Fibroblast of mammary gland (primary cell): ENCODE measurements at regions not wholly inside any gene's neighbourhood (a gene's known extent, or its start where the extent isn't known, plus 50 kb on each side); places are given as distances from the start of the nearest gene placed in this dataset.
A peak's percentile ranks its signal among the peaks of the same experiment; 100 is the strongest.
"Not testable (repeated sequence)": the region's sequence is repeated elsewhere in the genome, so short reads cannot be mapped to it uniquely, and the experiment has no call there.

ENCODE experiments used
- DNase-seq: peaks from one replicate; pipeline ENCODE4 v3.0.0-alpha.2; 2010; ENCODE audit warnings: low read depth
- H3K4me3 ChIP-seq: 2 replicates; pipeline ENCODE4 v1.5.1; 2011; ENCODE audit warnings: low read depth, mild to moderate bottlenecking, low read length, moderate library complexity; ENCODE audit not compliant: control insufficient read depth
- TF ChIP-seq, protein P1 (sequence below): conservative IDR thresholded peaks from 2 replicates; pipeline ENCODE4 v1.5.1; 2011; ENCODE audit warnings: low read depth, low read length, inconsistent platforms; ENCODE audit not compliant: control insufficient read depth, insufficient read depth

DNA sequence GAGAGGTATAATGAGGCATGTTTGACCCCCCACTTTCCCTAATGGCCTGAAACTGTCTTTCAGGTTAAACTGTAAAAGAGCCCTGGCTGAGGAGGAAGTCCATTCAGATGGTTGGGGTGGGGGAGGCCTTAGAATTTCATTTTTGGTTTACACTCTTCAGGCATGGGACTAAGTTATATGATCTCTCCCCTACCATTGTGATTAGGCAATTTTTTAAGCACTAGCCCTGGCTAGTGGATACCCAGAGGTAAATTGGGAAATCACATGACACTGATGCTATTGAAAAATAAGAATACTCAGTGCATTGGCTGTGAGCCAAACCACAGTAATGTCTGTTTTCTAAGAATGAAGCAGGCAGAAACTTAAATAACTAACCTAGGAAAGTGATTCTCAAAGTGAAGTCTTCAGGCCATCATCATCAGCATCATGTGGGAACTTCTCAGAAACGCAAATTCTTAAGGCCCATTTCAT is 149.7 kb downstream of the RRAGB start:
- TF ChIP-seq, protein P1, sequence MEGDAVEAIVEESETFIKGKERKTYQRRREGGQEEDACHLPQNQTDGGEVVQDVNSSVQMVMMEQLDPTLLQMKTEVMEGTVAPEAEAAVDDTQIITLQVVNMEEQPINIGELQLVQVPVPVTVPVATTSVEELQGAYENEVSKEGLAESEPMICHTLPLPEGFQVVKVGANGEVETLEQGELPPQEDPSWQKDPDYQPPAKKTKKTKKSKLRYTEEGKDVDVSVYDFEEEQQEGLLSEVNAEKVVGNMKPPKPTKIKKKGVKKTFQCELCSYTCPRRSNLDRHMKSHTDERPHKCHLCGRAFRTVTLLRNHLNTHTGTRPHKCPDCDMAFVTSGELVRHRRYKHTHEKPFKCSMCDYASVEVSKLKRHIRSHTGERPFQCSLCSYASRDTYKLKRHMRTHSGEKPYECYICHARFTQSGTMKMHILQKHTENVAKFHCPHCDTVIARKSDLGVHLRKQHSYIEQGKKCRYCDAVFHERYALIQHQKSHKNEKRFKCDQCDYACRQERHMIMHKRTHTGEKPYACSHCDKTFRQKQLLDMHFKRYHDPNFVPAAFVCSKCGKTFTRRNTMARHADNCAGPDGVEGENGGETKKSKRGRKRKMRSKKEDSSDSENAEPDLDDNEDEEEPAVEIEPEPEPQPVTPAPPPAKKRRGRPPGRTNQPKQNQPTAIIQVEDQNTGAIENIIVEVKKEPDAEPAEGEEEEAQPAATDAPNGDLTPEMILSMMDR, result no peak
- H3K4me3 ChIP-seq, result no peak overlapping the region
- DNase-seq, result peak; percentile 27

DNA sequence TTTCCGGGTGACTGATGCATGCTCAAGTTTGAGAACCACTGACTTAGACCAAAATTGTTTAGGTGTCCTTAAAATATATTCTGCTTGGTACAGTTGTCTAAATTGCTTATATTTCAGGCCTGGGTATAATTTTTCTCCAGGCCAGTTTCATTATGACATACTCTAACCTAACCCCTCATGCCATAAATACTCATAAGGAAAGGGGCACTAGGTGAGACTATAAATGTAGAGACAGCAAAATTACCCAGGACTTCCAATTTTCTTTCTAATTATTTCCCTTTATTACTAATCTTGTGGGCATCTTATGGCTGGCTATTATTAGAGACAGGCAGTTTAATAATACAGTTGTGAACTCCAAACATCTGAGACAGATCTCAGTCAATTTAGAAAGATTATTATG is 150.2 kb downstream of the RRAGB start:
- no peak overlapping the region for H3K4me3 ChIP-seq
- no peak for DNase-seq
- TF ChIP-seq, protein P1, result no peak

DNA sequence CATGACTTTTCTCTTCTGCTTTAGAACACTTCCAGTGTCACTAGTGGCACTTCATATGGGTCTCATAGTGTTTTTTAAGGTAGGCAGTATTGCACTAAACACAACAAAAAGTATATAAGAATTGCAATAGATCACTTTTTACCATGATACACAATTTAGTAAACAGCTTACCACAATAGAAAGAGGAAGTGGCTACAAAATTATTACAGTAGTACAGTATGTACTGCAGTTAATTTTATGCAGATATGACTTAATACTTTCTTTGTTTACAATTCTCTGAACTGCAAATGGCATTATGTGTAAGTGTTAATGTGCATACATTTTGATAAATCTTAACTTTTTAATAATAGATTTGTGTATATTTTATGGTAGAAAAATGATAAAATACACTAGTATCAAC is 157.3 kb downstream of the RRAGB start:
- TF ChIP-seq, protein P1, result no peak
- no peak overlapping the region for H3K4me3 ChIP-seq
- DNase-seq, result no peak

DNA sequence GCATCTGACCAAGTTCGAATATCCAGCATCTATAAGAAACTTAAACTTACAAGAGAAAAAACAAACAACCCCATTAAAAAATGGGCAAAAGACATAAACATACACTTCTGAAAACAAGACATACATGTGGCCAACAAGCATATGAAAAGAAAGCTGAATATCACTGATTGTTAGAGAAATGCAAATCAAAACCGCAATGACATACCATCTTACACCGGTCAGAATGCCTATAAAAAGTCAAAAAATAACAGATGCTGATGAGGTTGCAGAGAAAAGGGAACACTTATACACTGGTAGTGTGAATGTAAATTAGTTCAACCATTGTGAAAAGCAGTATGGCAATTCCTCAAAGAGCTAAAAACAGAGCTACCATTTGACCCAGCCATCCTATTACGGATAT is 166.0 kb downstream of the RRAGB start:
- not testable (repeated sequence) for H3K4me3 ChIP-seq, DNase-seq

DNA sequence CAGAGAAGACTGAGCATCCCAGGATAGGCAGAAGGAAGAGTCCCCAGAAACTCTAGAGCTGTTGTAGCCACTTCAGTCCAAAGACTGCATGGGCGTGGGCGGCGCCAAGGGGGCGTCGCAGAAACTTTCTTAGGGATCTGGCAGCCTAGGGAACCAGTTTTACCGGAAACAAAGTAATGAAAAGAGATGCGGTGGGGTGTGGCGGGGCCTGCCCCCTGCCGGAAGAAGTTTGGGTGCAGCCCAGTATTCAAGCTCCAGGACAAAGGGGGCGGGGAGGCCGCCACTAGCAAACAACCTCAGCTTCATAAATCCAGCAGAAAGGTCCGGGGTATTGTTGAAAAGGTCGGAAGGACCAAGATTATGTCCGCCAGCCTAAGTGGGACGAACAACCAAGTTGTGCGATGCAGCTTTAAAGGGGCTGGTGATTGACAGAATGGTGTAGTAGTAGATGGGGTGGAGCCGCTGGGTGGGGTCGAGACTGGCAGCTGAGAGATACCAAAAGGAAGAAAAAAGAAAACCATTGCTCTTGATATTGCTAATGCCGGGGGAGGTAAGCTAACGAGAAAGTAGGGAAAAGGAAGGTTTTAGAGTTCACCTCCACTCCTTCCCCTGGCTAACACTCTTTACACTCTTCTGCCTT is 190.5 kb downstream of the RRAGB start:
- peak; percentile 23 for DNase-seq
- TF ChIP-seq, protein P1, result peak; percentile 30

DNA sequence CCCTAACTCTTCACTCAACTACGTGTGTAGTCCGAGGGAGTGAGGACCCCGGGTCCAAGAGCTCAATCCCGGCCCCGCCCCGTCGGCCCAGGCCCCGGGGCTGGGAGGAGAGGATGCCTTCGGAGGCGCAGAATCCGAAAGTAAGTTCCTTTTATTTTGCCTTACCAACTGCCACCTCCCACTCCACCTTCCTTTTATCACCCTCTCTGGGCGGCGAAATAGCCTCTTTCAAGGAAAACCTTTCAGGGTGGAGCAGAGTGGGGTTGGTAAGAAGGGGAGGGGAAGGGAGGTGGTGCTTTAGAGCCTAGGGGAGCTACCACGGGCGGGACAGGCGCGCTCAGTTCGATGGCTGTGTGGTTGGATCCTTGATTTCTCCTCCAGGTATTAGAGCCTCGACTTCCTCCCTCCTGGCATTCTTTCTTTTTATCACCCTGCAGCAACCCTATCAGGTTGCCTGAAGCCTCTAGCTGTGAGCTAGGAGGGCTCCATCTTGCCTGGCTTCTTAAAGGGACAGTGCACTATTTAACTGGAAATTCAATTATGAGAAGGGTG is 191.2 kb downstream of the RRAGB start:
- peak overlapping the region; percentile 53 for H3K4me3 ChIP-seq
- TF ChIP-seq, protein P1, result no peak
- DNase-seq, result peak; percentile 2

More for the DNA sequence above, 190.5 kb downstream of the RRAGB start:
- H3K4me3 ChIP-seq, result peak overlapping the region; percentile 53

DNA sequence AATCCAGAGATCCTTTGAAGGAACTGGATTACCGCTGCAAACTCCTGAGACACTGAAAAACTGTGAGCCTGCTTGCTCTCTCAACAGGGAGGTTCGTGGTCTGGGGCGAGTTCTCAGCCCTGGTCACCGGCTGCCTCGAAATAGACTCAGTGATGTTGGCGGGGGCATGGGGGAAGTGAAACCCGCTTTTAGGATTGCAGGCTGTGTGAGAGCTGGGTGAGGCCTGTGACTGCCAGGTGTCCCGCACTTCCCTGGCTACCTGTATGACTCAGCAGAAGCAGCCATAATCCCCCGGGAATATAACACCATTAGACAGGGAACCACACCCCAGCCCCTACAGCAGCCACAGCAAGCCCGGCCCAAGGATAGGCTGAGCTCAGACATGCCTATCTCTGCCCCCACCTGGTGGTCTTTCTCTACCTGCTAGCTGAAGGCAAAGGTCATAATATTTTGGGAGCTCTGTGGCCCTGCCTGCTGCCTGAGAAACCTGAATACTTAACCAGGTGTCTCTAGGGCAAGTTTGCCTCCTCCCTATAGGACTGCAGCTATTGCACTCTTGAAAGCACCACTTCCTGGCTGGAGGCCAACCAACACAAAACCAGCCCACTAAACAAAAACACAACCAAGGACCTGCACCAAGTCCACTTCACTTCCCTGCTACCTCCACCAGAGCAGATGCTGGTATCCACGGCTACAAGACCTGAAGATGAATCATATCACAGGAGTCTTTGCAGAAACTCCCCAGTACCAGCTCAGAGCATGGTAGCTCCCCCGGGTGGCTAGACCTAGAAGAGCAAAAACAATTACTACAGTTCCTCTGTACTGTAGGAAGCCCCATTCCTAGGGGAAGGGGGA is 202.0 kb downstream of the RRAGB start:
- DNase-seq, result no peak
- no peak overlapping the region for H3K4me3 ChIP-seq
- TF ChIP-seq, protein P1, result no peak
